OCI-LY7 (cell line): ENCODE measurements at regions not wholly inside any gene's neighbourhood (a gene's known extent, or its start where the extent isn't known, plus 50 kb on each side); places are given as distances from the start of the nearest gene placed in this dataset.

Experiments used
- BruUV-seq: library from RNA; stranded (reverse); fragments of 400-500 nt; replicated peaks from 2 replicates; lab custom pipeline; 2021; lab: Mats Ljungman, UMichigan
- CTCF ChIA-PET: fragments of 300-600 bp; sonication (Branson Sonifier 250); formaldehyde crosslinking; loops from one replicate; lab custom pipeline; 2022; ENCODE audit warnings: antibody characterized with exemption; ENCODE audit not compliant: unreplicated experiment; lab: Charles Lee
- POLR2A ChIA-PET: fragments of 300-600 bp; sonication (Branson Sonifier 250); formaldehyde crosslinking; loops from one replicate; lab custom pipeline; 2022; ENCODE audit warnings: antibody characterized with exemption; lab: Charles Lee
- DNase-seq: peaks from one replicate; pipeline ENCODE4 v3.0.0-alpha.2; 2015; ENCODE audit warnings: low spot score
- H2AFZ ChIP-seq: fragments of 200-600 bp; sonication (generic), shearing (Covaris generic); 2 replicates; pipeline ENCODE4 v1.6.1; 2014; ENCODE audit warnings: mild to moderate bottlenecking, antibody characterized with exemption, low read length, moderate library complexity
- H3K27ac ChIP-seq: fragments of 200-600 bp; sonication (generic); 2 replicates; pipeline ENCODE4 v1.5.1; 2014; ENCODE audit warnings: mixed run types, low read depth, mild to moderate bottlenecking, moderate library complexity, low read length, inconsistent platforms; ENCODE audit not compliant: poor library complexity, severe bottlenecking
- H3K36me3 ChIP-seq: fragments of 200-600 bp; sonication (generic); 2 replicates; pipeline ENCODE4 v1.6.1; 2014; ENCODE audit warnings: mild to moderate bottlenecking, antibody characterized with exemption, low read length, moderate library complexity, mixed read lengths; ENCODE audit not compliant: insufficient read depth
- H3K4me1 ChIP-seq: fragments of 200-600 bp; sonication (generic); 2 replicates; pipeline ENCODE4 v1.5.1; 2014; ENCODE audit warnings: mild to moderate bottlenecking, low read length; ENCODE audit not compliant: insufficient read depth, poor library complexity, severe bottlenecking
- H3K4me2 ChIP-seq: fragments of 200-600 bp; sonication (generic); 2 replicates; pipeline ENCODE4 v1.6.1; 2014; ENCODE audit warnings: mild to moderate bottlenecking, low read length
- H3K4me3 ChIP-seq: fragments of 200-600 bp; sonication (generic); 2 replicates; pipeline ENCODE4 v1.5.1; 2014; ENCODE audit warnings: mild to moderate bottlenecking, low read depth, low read length; ENCODE audit not compliant: poor library complexity, severe bottlenecking
- H3K79me2 ChIP-seq: fragments of 200-600 bp; sonication (generic); 2 replicates; pipeline ENCODE4 v1.6.1; 2016; ENCODE audit warnings: low read depth, mild to moderate bottlenecking, low read length, moderate library complexity, mixed read lengths; ENCODE audit not compliant: insufficient read depth
- H3K9me2 ChIP-seq: fragments of 200-600 bp; sonication (generic); 2 replicates; pipeline ENCODE4 v1.6.1; 2016; ENCODE audit warnings: mild to moderate bottlenecking, low read length, mixed read lengths; ENCODE audit not compliant: insufficient read depth
- H3K9me3 ChIP-seq: fragments of 200-600 bp; sonication (generic); 2 replicates; pipeline ENCODE4 v1.6.1; 2014; ENCODE audit warnings: mild to moderate bottlenecking, mixed run types, low read length, mixed read lengths
- H4K20me1 ChIP-seq: fragments of 200-600 bp; sonication (generic); 2 replicates; pipeline ENCODE4 v1.6.1; 2014; ENCODE audit warnings: mild to moderate bottlenecking, antibody characterized with exemption, low read length, moderate library complexity, mixed read lengths; ENCODE audit not compliant: insufficient read depth
- CTCF ChIP-seq: fragments of 200-600 bp; sonication (generic); conservative IDR thresholded peaks from 2 replicates; pipeline ENCODE4 v1.5.1; 2014; ENCODE audit warnings: mild to moderate bottlenecking, antibody characterized with exemption, low read length, moderate library complexity, mixed read lengths
- EZH2phosphoT487 ChIP-seq: fragments of 200-600 bp; sonication (generic); IDR thresholded peaks from 2 replicates; pipeline ENCODE4 v1.6.1; 2018; ENCODE audit warnings: low read depth, borderline replicate concordance, mild to moderate bottlenecking, mixed run types, antibody characterized with exemption, low read length, moderate library complexity, mixed read lengths
- intact Hi-C: fragments of 100-400 bp; cut with micrococcal nuclease; formaldehyde crosslinking; loops from one replicate; pipeline ENCODE4 v1.10.0; 2022; ENCODE audit not compliant: unreplicated experiment

- intact Hi-C loops, result no loop called here
- TF ChIP-seq EZH2phosphoT487 (no peak), CTCF (no peak)
- H3K4me1 ChIP-seq, result no peaks in the 10 kb centered on the region
- DNase-seq, result no peak
- no peaks in the 10 kb centered on the region for H3K79me2 ChIP-seq
- CTCF ChIA-PET, result no interaction called here
- no peaks in the 10 kb centered on the region for H3K36me3 ChIP-seq
- H2AFZ ChIP-seq, result no peak overlapping the region
- POLR2A ChIA-PET, result no interaction called here
- no peak overlapping the region for H3K4me3 ChIP-seq
- H3K9me2 ChIP-seq, result no peaks in the 10 kb centered on the region
- H3K27ac ChIP-seq, result no peak overlapping the region
- no peaks in the 10 kb centered on the region for H4K20me1 ChIP-seq
- no TSS peak for BruUV-seq
- no peaks in the 10 kb centered on the region for H3K9me3 ChIP-seq
- H3K4me2 ChIP-seq, result no peak overlapping the region
Measured at GRCh38 chr7:109020251-109020650, 450.6 kb downstream of the DNAJB9 start.

GRCh38 chr7:109021390-109021789 lies 451.7 kb downstream of the DNAJB9 start:
- intact Hi-C loops, result no loop called here
- Histone ChIP-seq H3K4me1 (no peaks in the 10 kb centered on the region), H3K4me3 (no peak overlapping the region), H3K9me2 (no peaks in the 10 kb centered on the region), H3K27ac (no peak overlapping the region), H2AFZ (no peak overlapping the region), H3K79me2 (no peaks in the 10 kb centered on the region), H3K36me3 (no peaks in the 10 kb centered on the region), H3K4me2 (no peak overlapping the region), H3K9me3 (no peaks in the 10 kb centered on the region), H4K20me1 (no peaks in the 10 kb centered on the region)
- CTCF ChIA-PET, result no interaction called here
- no peak for DNase-seq
- no TSS peak for BruUV-seq
- TF ChIP-seq EZH2phosphoT487 (no peak), CTCF (no peak)
- POLR2A ChIA-PET, result no interaction called here

GRCh38 chr7:109029866-109030265 lies 460.2 kb downstream of the DNAJB9 start:
- no peak overlapping the region for H3K4me3 ChIP-seq
- no peaks in the 10 kb centered on the region for H3K9me2 ChIP-seq
- H3K36me3 ChIP-seq, result no peaks in the 10 kb centered on the region
- no peak overlapping the region for H3K4me2 ChIP-seq
- no peaks in the 10 kb centered on the region for H4K20me1 ChIP-seq
- intact Hi-C loops, result no loop called here
- POLR2A ChIA-PET, result no interaction called here
- H2AFZ ChIP-seq, result no peak overlapping the region
- TF ChIP-seq EZH2phosphoT487, result no peak
- no peak for TF ChIP-seq CTCF
- H3K9me3 ChIP-seq, result no peaks in the 10 kb centered on the region
- no peak for DNase-seq
- H3K27ac ChIP-seq, result no peak overlapping the region
- no peaks in the 10 kb centered on the region for H3K79me2 ChIP-seq
- H3K4me1 ChIP-seq, result no peaks in the 10 kb centered on the region
- CTCF ChIA-PET, result no interaction called here
- BruUV-seq, result no TSS peak
